ENCODE measurements at regions not wholly inside any gene's neighbourhood (a gene's known extent, or its start where the extent isn't known, plus 50 kb on each side); places are given as distances from the start of the nearest gene placed in this dataset.

DNA sequence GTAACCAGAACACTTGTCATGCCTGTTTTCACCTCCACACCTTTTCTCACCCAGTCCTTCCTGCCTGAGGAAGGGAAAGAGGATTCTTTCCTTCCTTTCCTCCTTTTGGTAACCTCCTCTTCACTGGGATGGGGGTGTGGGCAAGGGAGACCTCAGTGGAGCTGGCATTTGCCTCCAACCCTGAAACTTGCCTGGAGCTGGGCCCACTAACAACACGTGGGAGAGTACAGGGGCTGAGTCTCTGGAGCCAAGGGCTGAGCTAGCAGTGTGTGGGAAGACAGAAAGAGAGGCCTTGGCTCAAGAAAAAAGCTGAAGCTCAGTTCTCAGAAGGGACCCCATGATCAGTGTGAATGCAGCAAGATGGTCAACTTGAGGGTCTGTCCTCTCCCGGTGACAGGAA, 86.6 kb upstream of the SLC6A11 start:
- no peaks in the 10 kb centered on the region for H3K79me2 ChIP-seq (replicated peaks; ENCODE audit: insufficient read depth)
- H3K9me2 ChIP-seq (ENCODE audit: insufficient read depth) = no peaks in the 10 kb centered on the region
- Mint-ChIP-seq H3K4me3 (no peak overlapping the region), H3K27ac (no peak overlapping the region), H3K9me3 (peaks cover 28% of the 10 kb centered on the region), H3K4me1 (peaks cover 8% of the 10 kb centered on the region; the same call in 1 of the 3 replicates), H3K27me3 (ENCODE audit: insufficient read depth, low read depth, poor library complexity) (peaks cover 2% of the 10 kb centered on the region), H3K36me3 (ENCODE audit: low read depth) (no peaks in the 10 kb centered on the region)
- H3K27ac ChIP-seq (ENCODE audit: low read depth) = no peak overlapping the region
- no peaks in the 10 kb centered on the region for H3F3A ChIP-seq (replicated peaks; ENCODE audit: low read depth)
- no peak overlapping the region for H2AFZ ChIP-seq
- no peaks in the 10 kb centered on the region for H3K4me1 ChIP-seq (ENCODE audit: insufficient read depth)
- H3K4me3 ChIP-seq = no peak overlapping the region
- no peak for TF ChIP-seq STAT1 (IDR thresholded peaks at IDR 0.05; ENCODE audit: unreplicated experiment)
- no peak for TF ChIP-seq ZNF331 (CRISPR knock-in tag; IDR thresholded peaks at IDR 0.05; ENCODE audit: low read depth)
- TF ChIP-seq, protein P1, sequence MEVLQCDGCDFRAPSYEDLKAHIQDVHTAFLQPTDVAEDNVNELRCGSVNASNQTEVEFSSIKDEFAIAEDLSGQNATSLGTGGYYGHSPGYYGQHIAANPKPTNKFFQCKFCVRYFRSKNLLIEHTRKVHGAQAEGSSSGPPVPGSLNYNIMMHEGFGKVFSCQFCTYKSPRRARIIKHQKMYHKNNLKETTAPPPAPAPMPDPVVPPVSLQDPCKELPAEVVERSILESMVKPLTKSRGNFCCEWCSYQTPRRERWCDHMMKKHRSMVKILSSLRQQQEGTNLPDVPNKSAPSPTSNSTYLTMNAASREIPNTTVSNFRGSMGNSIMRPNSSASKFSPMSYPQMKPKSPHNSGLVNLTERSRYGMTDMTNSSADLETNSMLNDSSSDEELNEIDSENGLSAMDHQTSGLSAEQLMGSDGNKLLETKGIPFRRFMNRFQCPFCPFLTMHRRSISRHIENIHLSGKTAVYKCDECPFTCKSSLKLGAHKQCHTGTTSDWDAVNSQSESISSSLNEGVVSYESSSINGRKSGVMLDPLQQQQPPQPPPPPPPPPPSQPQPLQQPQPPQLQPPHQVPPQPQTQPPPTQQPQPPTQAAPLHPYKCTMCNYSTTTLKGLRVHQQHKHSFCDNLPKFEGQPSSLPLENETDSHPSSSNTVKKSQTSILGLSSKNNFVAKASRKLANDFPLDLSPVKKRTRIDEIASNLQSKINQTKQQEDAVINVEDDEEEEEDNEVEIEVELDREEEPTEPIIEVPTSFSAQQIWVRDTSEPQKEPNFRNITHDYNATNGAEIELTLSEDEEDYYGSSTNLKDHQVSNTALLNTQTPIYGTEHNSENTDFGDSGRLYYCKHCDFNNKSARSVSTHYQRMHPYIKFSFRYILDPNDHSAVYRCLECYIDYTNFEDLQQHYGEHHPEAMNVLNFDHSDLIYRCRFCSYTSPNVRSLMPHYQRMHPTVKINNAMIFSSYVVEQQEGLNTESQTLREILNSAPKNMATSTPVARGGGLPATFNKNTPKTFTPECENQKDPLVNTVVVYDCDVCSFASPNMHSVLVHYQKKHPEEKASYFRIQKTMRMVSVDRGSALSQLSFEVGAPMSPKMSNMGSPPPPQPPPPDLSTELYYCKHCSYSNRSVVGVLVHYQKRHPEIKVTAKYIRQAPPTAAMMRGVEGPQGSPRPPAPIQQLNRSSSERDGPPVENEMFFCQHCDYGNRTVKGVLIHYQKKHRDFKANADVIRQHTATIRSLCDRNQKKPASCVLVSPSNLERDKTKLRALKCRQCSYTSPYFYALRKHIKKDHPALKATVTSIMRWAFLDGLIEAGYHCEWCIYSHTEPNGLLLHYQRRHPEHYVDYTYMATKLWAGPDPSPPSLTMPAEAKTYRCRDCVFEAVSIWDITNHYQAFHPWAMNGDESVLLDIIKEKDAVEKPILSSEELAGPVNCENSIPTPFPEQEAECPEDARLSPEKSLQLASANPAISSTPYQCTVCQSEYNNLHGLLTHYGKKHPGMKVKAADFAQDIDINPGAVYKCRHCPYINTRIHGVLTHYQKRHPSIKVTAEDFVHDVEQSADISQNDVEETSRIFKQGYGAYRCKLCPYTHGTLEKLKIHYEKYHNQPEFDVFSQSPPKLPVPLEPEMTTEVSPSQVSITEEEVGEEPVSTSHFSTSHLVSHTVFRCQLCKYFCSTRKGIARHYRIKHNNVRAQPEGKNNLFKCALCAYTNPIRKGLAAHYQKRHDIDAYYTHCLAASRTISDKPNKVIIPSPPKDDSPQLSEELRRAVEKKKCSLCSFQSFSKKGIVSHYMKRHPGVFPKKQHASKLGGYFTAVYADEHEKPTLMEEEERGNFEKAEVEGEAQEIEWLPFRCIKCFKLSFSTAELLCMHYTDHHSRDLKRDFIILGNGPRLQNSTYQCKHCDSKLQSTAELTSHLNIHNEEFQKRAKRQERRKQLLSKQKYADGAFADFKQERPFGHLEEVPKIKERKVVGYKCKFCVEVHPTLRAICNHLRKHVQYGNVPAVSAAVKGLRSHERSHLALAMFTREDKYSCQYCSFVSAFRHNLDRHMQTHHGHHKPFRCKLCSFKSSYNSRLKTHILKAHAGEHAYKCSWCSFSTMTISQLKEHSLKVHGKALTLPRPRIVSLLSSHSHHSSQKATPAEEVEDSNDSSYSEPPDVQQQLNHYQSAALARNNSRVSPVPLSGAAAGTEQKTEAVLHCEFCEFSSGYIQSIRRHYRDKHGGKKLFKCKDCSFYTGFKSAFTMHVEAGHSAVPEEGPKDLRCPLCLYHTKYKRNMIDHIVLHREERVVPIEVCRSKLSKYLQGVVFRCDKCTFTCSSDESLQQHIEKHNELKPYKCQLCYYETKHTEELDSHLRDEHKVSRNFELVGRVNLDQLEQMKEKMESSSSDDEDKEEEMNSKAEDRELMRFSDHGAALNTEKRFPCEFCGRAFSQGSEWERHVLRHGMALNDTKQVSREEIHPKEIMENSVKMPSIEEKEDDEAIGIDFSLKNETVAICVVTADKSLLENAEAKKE (CRISPR knock-in tag; IDR thresholded peaks at IDR 0.05) = no peak
- TF ChIP-seq, protein P2, sequence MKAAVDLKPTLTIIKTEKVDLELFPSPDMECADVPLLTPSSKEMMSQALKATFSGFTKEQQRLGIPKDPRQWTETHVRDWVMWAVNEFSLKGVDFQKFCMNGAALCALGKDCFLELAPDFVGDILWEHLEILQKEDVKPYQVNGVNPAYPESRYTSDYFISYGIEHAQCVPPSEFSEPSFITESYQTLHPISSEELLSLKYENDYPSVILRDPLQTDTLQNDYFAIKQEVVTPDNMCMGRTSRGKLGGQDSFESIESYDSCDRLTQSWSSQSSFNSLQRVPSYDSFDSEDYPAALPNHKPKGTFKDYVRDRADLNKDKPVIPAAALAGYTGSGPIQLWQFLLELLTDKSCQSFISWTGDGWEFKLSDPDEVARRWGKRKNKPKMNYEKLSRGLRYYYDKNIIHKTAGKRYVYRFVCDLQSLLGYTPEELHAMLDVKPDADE (IDR thresholded peaks at IDR 0.05) = no peak
- no peak for TF ChIP-seq NANOG (IDR thresholded peaks at IDR 0.05; ENCODE audit: borderline replicate concordance)
- no peak for TF ChIP-seq ZNF114 (CRISPR knock-in tag; IDR thresholded peaks at IDR 0.05)
- no peak for TF ChIP-seq EZH2phosphoT487 (IDR thresholded peaks at IDR 0.05; ENCODE audit: unreplicated experiment)
- TF ChIP-seq JUNB (IDR thresholded peaks at IDR 0.05; ENCODE audit: unreplicated experiment) = no peak
- TF ChIP-seq EZH2 (IDR thresholded peaks at IDR 0.05; ENCODE audit: low read depth, unreplicated experiment) = no peak
- TF ChIP-seq, protein P3, sequence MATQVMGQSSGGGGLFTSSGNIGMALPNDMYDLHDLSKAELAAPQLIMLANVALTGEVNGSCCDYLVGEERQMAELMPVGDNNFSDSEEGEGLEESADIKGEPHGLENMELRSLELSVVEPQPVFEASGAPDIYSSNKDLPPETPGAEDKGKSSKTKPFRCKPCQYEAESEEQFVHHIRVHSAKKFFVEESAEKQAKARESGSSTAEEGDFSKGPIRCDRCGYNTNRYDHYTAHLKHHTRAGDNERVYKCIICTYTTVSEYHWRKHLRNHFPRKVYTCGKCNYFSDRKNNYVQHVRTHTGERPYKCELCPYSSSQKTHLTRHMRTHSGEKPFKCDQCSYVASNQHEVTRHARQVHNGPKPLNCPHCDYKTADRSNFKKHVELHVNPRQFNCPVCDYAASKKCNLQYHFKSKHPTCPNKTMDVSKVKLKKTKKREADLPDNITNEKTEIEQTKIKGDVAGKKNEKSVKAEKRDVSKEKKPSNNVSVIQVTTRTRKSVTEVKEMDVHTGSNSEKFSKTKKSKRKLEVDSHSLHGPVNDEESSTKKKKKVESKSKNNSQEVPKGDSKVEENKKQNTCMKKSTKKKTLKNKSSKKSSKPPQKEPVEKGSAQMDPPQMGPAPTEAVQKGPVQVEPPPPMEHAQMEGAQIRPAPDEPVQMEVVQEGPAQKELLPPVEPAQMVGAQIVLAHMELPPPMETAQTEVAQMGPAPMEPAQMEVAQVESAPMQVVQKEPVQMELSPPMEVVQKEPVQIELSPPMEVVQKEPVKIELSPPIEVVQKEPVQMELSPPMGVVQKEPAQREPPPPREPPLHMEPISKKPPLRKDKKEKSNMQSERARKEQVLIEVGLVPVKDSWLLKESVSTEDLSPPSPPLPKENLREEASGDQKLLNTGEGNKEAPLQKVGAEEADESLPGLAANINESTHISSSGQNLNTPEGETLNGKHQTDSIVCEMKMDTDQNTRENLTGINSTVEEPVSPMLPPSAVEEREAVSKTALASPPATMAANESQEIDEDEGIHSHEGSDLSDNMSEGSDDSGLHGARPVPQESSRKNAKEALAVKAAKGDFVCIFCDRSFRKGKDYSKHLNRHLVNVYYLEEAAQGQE (IDR thresholded peaks at IDR 0.05; ENCODE audit: unreplicated experiment) = no peak
- no peaks in the 10 kb centered on the region for H3K36me3 ChIP-seq (ENCODE audit: insufficient read depth)
- H3K4me2 ChIP-seq = no peak overlapping the region
- ATAC-seq (no peak), DNase-seq (ENCODE audit: low spot score) (no peak)
- H4K20me1 ChIP-seq (replicated peaks; ENCODE audit: insufficient read depth) = no peaks in the 10 kb centered on the region
- no peaks in the 10 kb centered on the region for H3K27me3 ChIP-seq (ENCODE audit: insufficient read depth)
